ENCODE measurements at regions not wholly inside any gene's neighbourhood (a gene's known extent, or its start where the extent isn't known, plus 50 kb on each side); places are given as distances from the start of the nearest gene placed in this dataset.

- no peak for DNase-seq
Observed at GRCh38 chr17:5635949-5636348, 51.6 kb upstream of the NLRP1 start.

- DNase-seq, result no peak
Observed at GRCh38 chr17:5638596-5638995, 54.3 kb upstream of the NLRP1 start.

- DNase-seq, result no peak
Observed at GRCh38 chr17:5640726-5641125, 56.4 kb upstream of the NLRP1 start.

GRCh38 chr17:5642752-5643151, 58.4 kb upstream of the NLRP1 start:
- no peak for DNase-seq

GRCh38 chr17:5644065-5644464, 59.8 kb upstream of the NLRP1 start:
- DNase-seq, result no peak

- DNase-seq, result no peak
Observed at GRCh38 chr17:5651348-5651747, 67.0 kb upstream of the NLRP1 start.

- no peak for DNase-seq
Observed at GRCh38 chr17:5661491-5662125, 77.3 kb upstream of the NLRP1 start.

GRCh38 chr17:5662409-5663085, 78.2 kb upstream of the NLRP1 start:
- no peak for DNase-seq

GRCh38 chr17:5665164-5665563, 80.9 kb upstream of the NLRP1 start:
- DNase-seq, result no peak

- DNase-seq, result peak; percentile 4
Observed at GRCh38 chr17:5667871-5668270, 83.6 kb upstream of the NLRP1 start.

- no peak for DNase-seq
Observed at GRCh38 chr17:5668557-5669138, 84.3 kb upstream of the NLRP1 start.

GRCh38 chr17:5669191-5669590, 84.9 kb upstream of the NLRP1 start:
- DNase-seq, result no peak

GRCh38 chr17:5672141-5672540, 87.8 kb upstream of the NLRP1 start:
- DNase-seq, result no peak

- DNase-seq, result no peak
Observed at GRCh38 chr17:5672815-5673430, 88.6 kb upstream of the NLRP1 start.

GRCh38 chr17:5675625-5676421, 91.5 kb upstream of the NLRP1 start:
- DNase-seq, result no peak

- DNase-seq, result no peak
Observed at GRCh38 chr17:5677620-5678019, 93.3 kb upstream of the NLRP1 start.

GRCh38 chr17:5678171-5678570, 93.9 kb upstream of the NLRP1 start:
- no peak for DNase-seq

GRCh38 chr17:5680766-5681165, 96.5 kb upstream of the NLRP1 start:
- DNase-seq, result no peak

GRCh38 chr17:5683241-5683640, 98.9 kb upstream of the NLRP1 start:
- no peak for DNase-seq

GRCh38 chr17:5686074-5686635, 101.8 kb upstream of the NLRP1 start:
- DNase-seq, result no peak

GRCh38 chr17:5687646-5688045, 103.3 kb upstream of the NLRP1 start:
- no peak for DNase-seq

- DNase-seq, result no peak
Observed at GRCh38 chr17:5693821-5694220, 109.5 kb upstream of the NLRP1 start.

- no peak for DNase-seq
Observed at GRCh38 chr17:5694551-5694950, 110.2 kb upstream of the NLRP1 start.

Data from SHP77 treated with DMSO at 0.1 percent for 48 hours (cell line).